ENCODE measurements at regions not wholly inside any gene's neighbourhood (a gene's known extent, or its start where the extent isn't known, plus 50 kb on each side); places are given as distances from the start of the nearest gene placed in this dataset.

- DNase-seq (ENCODE audit: low read depth): no peak
- no peak for TF ChIP-seq CTCF (IDR thresholded peaks at IDR 0.05; ENCODE audit: insufficient read depth, low read depth, low read length)
- no peak overlapping the region for H3K4me3 ChIP-seq (ENCODE audit: low read depth, low read length)
Measured at GRCh38 chr7:52909935-52910334, 125.5 kb upstream of the POM121L12 start.

- no peak overlapping the region for H3K4me3 ChIP-seq (ENCODE audit: low read depth, low read length)
- TF ChIP-seq CTCF (IDR thresholded peaks at IDR 0.05; ENCODE audit: insufficient read depth, low read depth, low read length): no peak
- DNase-seq (ENCODE audit: low read depth): no peak
Measured at GRCh38 chr7:52909131-52909530, 126.3 kb upstream of the POM121L12 start.

- no peak for TF ChIP-seq CTCF (IDR thresholded peaks at IDR 0.05; ENCODE audit: insufficient read depth, low read depth, low read length)
- DNase-seq (ENCODE audit: low read depth): no peak
- no peak overlapping the region for H3K4me3 ChIP-seq (ENCODE audit: low read depth, low read length)
Measured at GRCh38 chr7:52897713-52898112, 137.7 kb upstream of the POM121L12 start.

GRCh38 chr7:52897288-52897687 is 138.1 kb upstream of the POM121L12 start:
- TF ChIP-seq CTCF (IDR thresholded peaks at IDR 0.05; ENCODE audit: insufficient read depth, low read depth, low read length): no peak
- no peak overlapping the region for H3K4me3 ChIP-seq (ENCODE audit: low read depth, low read length)
- DNase-seq (ENCODE audit: low read depth): no peak

- H3K4me3 ChIP-seq (ENCODE audit: low read depth, low read length): no peak overlapping the region
- no peak for TF ChIP-seq CTCF (IDR thresholded peaks at IDR 0.05; ENCODE audit: insufficient read depth, low read depth, low read length)
- no peak for DNase-seq (ENCODE audit: low read depth)
Measured at GRCh38 chr7:52877240-52877639, 158.2 kb upstream of the POM121L12 start.

- TF ChIP-seq CTCF (IDR thresholded peaks at IDR 0.05; ENCODE audit: insufficient read depth, low read depth, low read length): no peak
- no peak for DNase-seq (ENCODE audit: low read depth)
Measured at GRCh38 chr7:52876402-52876801, 159.0 kb upstream of the POM121L12 start.

GRCh38 chr7:52863652-52864051 is 171.8 kb upstream of the POM121L12 start:
- H3K4me3 ChIP-seq (ENCODE audit: low read depth, low read length): no peak overlapping the region
- no peak for DNase-seq (ENCODE audit: low read depth)
- TF ChIP-seq CTCF (IDR thresholded peaks at IDR 0.05; ENCODE audit: insufficient read depth, low read depth, low read length): no peak

More at GRCh38 chr7:52876402-52876801, 159.0 kb upstream of the POM121L12 start:
- no peak overlapping the region for H3K4me3 ChIP-seq (ENCODE audit: low read depth, low read length)

Measured in fibroblast of villous mesenchyme (primary cell).